ENCODE measurements at regions not wholly inside any gene's neighbourhood (a gene's known extent, or its start where the extent isn't known, plus 50 kb on each side); places are given as distances from the start of the nearest gene placed in this dataset.
"Not testable (repeated sequence)": the region's sequence is repeated elsewhere in the genome, so short reads cannot be mapped to it uniquely, and the experiment has no call there.

DNA sequence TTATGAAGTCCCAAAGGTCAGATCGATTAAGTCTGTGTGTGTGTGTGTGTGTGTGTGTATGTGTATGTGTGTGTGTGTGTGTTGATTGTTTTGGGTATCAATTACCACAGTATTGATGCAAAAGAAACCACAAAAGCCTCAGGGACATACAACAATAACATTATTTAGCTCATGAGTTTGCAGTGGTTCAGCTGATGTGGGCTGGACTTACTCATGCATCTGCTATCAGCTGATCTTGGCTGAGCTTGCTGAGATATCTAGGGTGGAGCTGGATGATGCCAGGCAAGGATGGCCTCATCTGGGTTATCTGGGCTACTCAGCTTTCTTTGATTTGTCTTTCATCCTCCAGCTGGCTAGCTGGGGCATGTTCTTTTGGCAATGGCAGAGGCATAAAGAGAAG lies 82.4 kb upstream of the PRR23C start:
- in situ Hi-C loops (cut with HindIII; ENCODE audit: low pct_unique_long_range_greater_than_20kb, low sequenced_read_pairs), result no loop called here
- DNase-seq (ENCODE audit: low read depth, low spot score), result peak; percentile 85

GRCh38 chr3:139127629-139128028 lies 82.9 kb upstream of the PRR23C start:
- in situ Hi-C loops (cut with HindIII; ENCODE audit: low pct_unique_long_range_greater_than_20kb, low sequenced_read_pairs); DNase-seq (ENCODE audit: low read depth, low spot score): not testable (repeated sequence)

GRCh38 chr3:139128803-139129202 lies 84.1 kb upstream of the PRR23C start:
- in situ Hi-C loops (cut with HindIII; ENCODE audit: low pct_unique_long_range_greater_than_20kb, low sequenced_read_pairs), result no loop called here
- no peak for DNase-seq (ENCODE audit: low read depth, low spot score)

DNA sequence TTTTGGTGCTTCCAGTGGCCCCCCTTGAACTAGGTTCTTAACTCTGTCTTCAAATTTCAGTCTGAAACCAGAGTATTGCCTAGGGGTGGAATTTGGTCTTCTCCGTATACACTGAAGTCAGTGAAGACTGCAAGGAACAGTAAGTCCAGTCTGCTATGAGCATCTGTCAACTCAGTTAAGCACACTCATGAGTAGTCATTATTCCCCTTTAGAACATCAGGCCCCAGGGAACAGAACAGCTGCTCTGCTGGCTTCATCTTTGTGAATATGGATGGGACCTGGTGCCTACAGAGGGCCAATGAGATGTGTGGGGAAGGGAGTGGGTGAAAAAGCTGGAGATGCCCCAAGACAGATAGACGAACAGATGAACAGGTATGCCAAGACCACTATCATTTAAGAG lies 85.2 kb upstream of the PRR23C start:
- DNase-seq (ENCODE audit: low read depth, low spot score), result peak; percentile 22
- in situ Hi-C loops (cut with HindIII; ENCODE audit: low pct_unique_long_range_greater_than_20kb, low sequenced_read_pairs), result no loop called here

GRCh38 chr3:139130390-139131140 lies 85.9 kb upstream of the PRR23C start:
- in situ Hi-C loops (cut with HindIII; ENCODE audit: low pct_unique_long_range_greater_than_20kb, low sequenced_read_pairs), result no loop called here
- no peak for DNase-seq (ENCODE audit: low read depth, low spot score)

DNA sequence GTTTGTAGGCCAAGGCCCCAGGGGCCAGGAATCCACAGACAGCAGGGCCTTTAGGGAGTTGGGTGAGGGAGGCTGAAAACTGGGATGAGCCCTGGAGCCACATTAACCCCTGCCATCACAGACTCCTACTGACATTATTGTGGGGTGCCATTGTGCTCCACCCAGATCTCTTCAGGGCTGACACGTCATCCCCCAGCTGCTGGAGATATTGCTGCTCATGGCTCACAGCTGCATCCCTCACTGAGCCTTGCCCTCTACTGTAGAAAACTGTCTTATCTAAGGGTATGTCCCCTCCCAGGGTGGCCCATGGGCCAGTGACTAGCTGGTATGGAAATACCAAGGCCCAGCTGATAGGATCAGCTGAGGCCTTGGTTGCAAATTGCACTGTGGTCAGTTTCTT lies 87.3 kb upstream of the PRR23C start:
- in situ Hi-C loops (cut with HindIII; ENCODE audit: low pct_unique_long_range_greater_than_20kb, low sequenced_read_pairs), result no loop called here
- no peak for DNase-seq (ENCODE audit: low read depth, low spot score)

DNA sequence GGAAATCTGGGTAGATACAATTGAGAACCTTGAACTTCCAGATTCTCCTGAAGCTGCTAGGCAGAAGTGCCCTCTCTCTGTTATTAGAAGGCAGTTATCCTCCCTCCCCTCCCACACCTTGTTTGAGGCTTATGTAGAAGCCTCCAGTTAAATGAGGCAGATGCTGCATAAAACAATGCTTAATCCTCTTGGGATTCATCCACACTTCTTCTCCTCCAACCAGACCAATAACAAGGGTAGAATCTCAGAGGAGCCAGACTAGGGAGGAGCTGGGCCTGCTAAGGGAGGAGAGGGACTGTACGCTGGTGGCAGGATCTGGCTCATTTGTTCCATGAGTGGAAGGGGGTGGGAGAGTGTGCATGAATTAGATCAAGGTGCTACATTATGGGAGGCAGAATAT lies 88.3 kb upstream of the PRR23C start:
- in situ Hi-C loops (cut with HindIII; ENCODE audit: low pct_unique_long_range_greater_than_20kb, low sequenced_read_pairs), result no loop called here
- no peak for DNase-seq (ENCODE audit: low read depth, low spot score)

DNA sequence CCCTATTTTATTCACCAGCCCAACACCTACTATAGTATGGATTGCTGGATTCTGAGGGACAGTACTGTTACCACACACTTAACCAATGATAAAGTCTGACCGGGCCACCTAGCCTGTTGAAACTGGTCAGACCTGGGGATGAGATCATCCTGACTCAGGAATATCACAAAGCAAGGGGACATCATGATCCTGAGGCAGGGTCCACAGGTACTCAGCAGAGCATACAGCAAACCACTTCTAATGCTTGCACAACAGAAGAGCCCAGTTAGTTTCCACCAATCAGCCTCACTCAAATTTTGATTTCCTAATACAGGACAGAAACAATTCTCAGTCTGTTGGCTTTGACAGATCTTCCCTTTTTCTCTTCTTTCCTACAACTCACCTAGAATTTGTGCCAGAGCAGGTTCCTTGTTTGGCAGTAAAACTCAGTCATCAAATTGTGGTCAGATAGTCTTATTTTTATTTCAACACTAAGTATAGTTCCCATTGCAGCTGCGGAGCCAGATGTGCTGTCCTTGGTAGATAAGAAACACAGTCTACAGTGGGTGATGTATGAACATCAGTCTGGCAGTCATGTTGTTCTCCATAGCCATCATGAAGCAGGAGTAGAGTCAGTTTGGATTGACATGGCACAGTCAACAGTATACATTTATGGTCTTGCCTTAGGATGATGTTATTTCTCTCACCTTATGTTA lies 90.1 kb upstream of the PRR23C start:
- DNase-seq (ENCODE audit: low read depth, low spot score), result no peak
- in situ Hi-C loops (cut with HindIII; ENCODE audit: low pct_unique_long_range_greater_than_20kb, low sequenced_read_pairs), result no loop called here

DNA sequence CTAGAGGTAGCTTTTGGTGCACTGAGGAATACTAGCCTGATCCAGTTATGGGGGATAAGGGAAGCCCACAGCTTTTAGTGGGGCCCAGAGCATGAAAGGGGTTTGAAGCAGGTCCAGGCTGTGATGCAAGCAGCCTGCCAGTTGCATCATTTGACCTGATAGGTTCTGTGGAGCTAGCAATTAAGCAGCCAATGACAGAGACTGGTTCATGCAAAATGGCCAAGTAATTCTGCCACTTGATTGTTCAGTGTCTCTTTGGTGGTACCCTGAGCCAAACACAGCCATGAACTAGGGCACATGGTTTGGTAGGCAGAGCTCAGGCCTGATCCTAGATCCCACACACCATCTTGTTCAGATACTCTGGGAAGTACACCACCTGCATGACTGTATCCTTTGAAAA lies 91.0 kb upstream of the PRR23C start:
- DNase-seq (ENCODE audit: low read depth, low spot score), result no peak
- in situ Hi-C loops (cut with HindIII; ENCODE audit: low pct_unique_long_range_greater_than_20kb, low sequenced_read_pairs), result no loop called here

- in situ Hi-C loops (cut with HindIII; ENCODE audit: low pct_unique_long_range_greater_than_20kb, low sequenced_read_pairs), result no loop called here
- DNase-seq (ENCODE audit: low read depth, low spot score), result no peak
Observed at GRCh38 chr3:139136469-139137202, 91.9 kb upstream of the PRR23C start.

GRCh38 chr3:139140553-139140952 lies 95.9 kb upstream of the PRR23C start:
- in situ Hi-C loops (cut with HindIII; ENCODE audit: low pct_unique_long_range_greater_than_20kb, low sequenced_read_pairs), result no loop called here
- no peak for DNase-seq (ENCODE audit: low read depth, low spot score)

DNA sequence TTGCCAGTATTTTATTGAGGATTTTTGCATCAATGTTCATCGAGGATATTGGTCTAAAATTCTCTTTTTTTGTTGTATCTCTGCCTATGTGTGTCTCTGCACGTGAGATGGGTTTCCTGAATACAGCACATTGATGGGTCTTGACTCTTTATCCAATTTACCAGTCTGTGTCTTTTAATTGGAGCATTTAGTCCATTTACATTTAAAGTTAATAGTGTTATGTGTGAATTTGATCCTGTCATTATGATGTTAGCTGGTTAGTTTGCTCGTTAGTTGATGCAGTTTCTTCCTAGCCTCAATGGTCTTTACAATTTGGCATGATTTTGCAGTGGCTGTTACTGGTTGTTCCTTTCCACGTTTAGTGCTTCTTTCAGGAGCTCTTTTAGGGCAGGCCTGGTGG lies 101.3 kb upstream of the PRR23C start:
- DNase-seq (ENCODE audit: low read depth, low spot score); in situ Hi-C loops (cut with HindIII; ENCODE audit: low pct_unique_long_range_greater_than_20kb, low sequenced_read_pairs): not testable (repeated sequence)

GRCh38 chr3:139151530-139151929 lies 106.8 kb upstream of the PRR23C start:
- in situ Hi-C loops (cut with HindIII; ENCODE audit: low pct_unique_long_range_greater_than_20kb, low sequenced_read_pairs), result no loop called here
- no peak for DNase-seq (ENCODE audit: low read depth, low spot score)

DNA sequence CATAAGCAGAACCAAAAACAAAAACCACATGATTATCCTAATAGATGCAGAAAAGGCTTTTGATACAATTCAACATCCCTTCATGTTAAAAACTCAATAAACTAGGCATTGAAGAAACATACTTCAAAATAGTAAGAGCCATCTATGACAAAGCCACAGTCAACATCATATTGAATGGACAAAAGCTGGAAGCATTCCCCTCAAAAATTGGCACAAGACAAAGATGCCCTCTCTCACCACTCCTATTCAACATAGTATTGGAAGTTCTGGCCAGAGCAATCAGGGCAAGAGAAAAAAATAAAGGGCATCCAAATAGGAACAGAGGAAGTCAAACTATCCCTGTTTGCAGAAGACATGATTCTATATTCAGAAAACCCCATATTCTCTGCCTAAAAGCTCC lies 108.7 kb upstream of the PRR23C start:
- DNase-seq (ENCODE audit: low read depth, low spot score); in situ Hi-C loops (cut with HindIII; ENCODE audit: low pct_unique_long_range_greater_than_20kb, low sequenced_read_pairs): not testable (repeated sequence)

GRCh38 chr3:139157161-139157932 lies 112.7 kb upstream of the PRR23C start:
- in situ Hi-C loops (cut with HindIII; ENCODE audit: low pct_unique_long_range_greater_than_20kb, low sequenced_read_pairs), result no loop called here
- DNase-seq (ENCODE audit: low read depth, low spot score), result no peak

- in situ Hi-C loops (cut with HindIII; ENCODE audit: low pct_unique_long_range_greater_than_20kb, low sequenced_read_pairs), result no loop called here
- no peak for DNase-seq (ENCODE audit: low read depth, low spot score)
Observed at GRCh38 chr3:139159356-139159755, 114.7 kb upstream of the PRR23C start.

DNA sequence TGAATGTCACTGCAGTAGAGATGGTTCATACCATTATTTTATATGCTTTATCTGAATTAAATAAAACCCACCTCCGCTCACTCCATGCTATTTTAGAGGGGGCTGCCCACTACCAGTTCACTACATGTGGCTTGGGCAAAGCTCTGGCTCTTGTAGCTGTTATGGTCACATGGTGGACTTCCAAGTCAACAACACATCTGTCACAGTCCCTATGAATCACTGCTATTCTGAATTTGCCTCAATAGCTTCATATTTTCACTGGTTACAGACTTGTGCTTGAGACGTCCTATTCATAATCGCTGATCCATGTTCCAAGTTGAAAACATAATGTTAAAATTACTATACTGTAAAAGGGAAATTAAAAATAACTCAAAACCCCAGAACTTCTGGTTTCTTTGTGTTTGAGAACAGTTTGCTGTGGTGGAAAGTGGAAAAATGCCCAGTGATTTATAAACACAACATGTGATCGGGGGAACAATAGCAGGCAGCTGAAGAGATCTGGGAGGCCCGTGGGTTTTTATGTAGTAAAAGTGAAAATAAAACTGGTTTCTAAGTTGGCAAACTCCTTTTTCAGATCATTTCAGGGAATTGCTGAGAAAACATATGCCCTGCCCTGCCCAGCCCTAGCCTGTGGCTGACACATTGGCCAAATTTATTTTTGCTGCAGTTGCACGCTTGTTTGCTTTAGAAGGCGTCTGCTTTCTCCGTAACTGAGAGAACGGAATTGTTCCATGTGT lies 128.8 kb upstream of the PRR23C start:
- in situ Hi-C loops (cut with HindIII; ENCODE audit: low pct_unique_long_range_greater_than_20kb, low sequenced_read_pairs), result no loop called here
- peak; percentile 38 for DNase-seq (ENCODE audit: low read depth, low spot score)
